Skin epidermis (tissue), 12 donors: ENCODE measurements at regions not wholly inside any gene's neighbourhood (a gene's known extent, or its start where the extent isn't known, plus 50 kb on each side); places are given as distances from the start of the nearest gene placed in this dataset.

ENCODE experiments used
- H3K27ac ChIP-seq, 21 experiments: fragments of 200-600 bp; sonication (generic) in 11 of 21; one replicate each; pipeline ENCODE4 v1.5.0; 2020; ENCODE audit warnings: mild to moderate bottlenecking in 3 of 21, inconsistent platforms in 2 of 21, moderate library complexity in 2 of 21
- H3K4me3 ChIP-seq, 7 experiments: fragments of 200-600 bp; sonication (generic) in 2 of 7; one replicate each; pipeline ENCODE4 v1.5.0; 2020; ENCODE audit warnings: inconsistent platforms in 2 of 7, mild to moderate bottlenecking in 2 of 7, moderate library complexity in 1 of 7

GRCh38 chrX:42627891-42628290 is 150.1 kb downstream of the PPP1R2C start:
- H3K4me3 ChIP-seq = no peak overlapping the region
- H3K27ac ChIP-seq = no peak overlapping the region

GRCh38 chrX:42624524-42624923 is 153.4 kb downstream of the PPP1R2C start:
- no peak overlapping the region for H3K27ac ChIP-seq
- H3K4me3 ChIP-seq = no peak overlapping the region

GRCh38 chrX:42619068-42619467 is 158.9 kb downstream of the PPP1R2C start:
- no peak overlapping the region for H3K4me3 ChIP-seq
- H3K27ac ChIP-seq = no peak overlapping the region

- no peak overlapping the region for H3K4me3 ChIP-seq
- H3K27ac ChIP-seq = no peak overlapping the region
Measured at GRCh38 chrX:42616981-42617380, 161.0 kb downstream of the PPP1R2C start.

GRCh38 chrX:42615161-42615563 is 162.8 kb downstream of the PPP1R2C start:
- no peak overlapping the region for H3K4me3 ChIP-seq
- no peak overlapping the region for H3K27ac ChIP-seq

- no peak overlapping the region for H3K27ac ChIP-seq
Measured at GRCh38 chrX:42606591-42606990, 171.4 kb downstream of the PPP1R2C start.

GRCh38 chrX:42604302-42604701 is 173.7 kb downstream of the PPP1R2C start:
- Histone ChIP-seq H3K4me3 (no peak overlapping the region), H3K27ac (no peak overlapping the region)

More at GRCh38 chrX:42606591-42606990, 171.4 kb downstream of the PPP1R2C start:
- H3K4me3 ChIP-seq = no peak overlapping the region

- Histone ChIP-seq H3K4me3 (no peak overlapping the region), H3K27ac (no peak overlapping the region)
Measured at GRCh38 chrX:42603016-42603415, 174.9 kb downstream of the PPP1R2C start.

GRCh38 chrX:42602566-42602965 is 175.4 kb downstream of the PPP1R2C start:
- Histone ChIP-seq H3K27ac (no peak overlapping the region), H3K4me3 (no peak overlapping the region)

GRCh38 chrX:42602136-42602535 is 175.8 kb downstream of the PPP1R2C start:
- no peak overlapping the region for H3K27ac ChIP-seq
- H3K4me3 ChIP-seq = no peak overlapping the region

- Histone ChIP-seq H3K4me3 (no peak overlapping the region), H3K27ac (no peak overlapping the region)
Measured at GRCh38 chrX:42597481-42597880, 180.5 kb downstream of the PPP1R2C start.

GRCh38 chrX:42585842-42586621 is 191.9 kb downstream of the PPP1R2C start:
- H3K4me3 ChIP-seq = no peak overlapping the region
- no peak overlapping the region for H3K27ac ChIP-seq

- no peak overlapping the region for H3K27ac ChIP-seq
- no peak overlapping the region for H3K4me3 ChIP-seq
Measured at GRCh38 chrX:42577936-42578470, 200.0 kb downstream of the PPP1R2C start.

- Histone ChIP-seq H3K4me3 (no peak overlapping the region), H3K27ac (no peak overlapping the region)
Measured at GRCh38 chrX:42567268-42567667, 210.7 kb downstream of the PPP1R2C start.

- Histone ChIP-seq H3K4me3 (no peak overlapping the region), H3K27ac (no peak overlapping the region)
Measured at GRCh38 chrX:42565739-42566138, 212.2 kb downstream of the PPP1R2C start.

- Histone ChIP-seq H3K27ac (no peak overlapping the region), H3K4me3 (no peak overlapping the region)
Measured at GRCh38 chrX:42546800-42547199, 231.2 kb downstream of the PPP1R2C start.

- Histone ChIP-seq H3K4me3 (no peak overlapping the region), H3K27ac (no peak overlapping the region)
Measured at GRCh38 chrX:42544883-42545282, 233.1 kb downstream of the PPP1R2C start.

- no peak overlapping the region for H3K27ac ChIP-seq
- H3K4me3 ChIP-seq = no peak overlapping the region
Measured at GRCh38 chrX:42541554-42541953, 236.4 kb downstream of the PPP1R2C start.

- Histone ChIP-seq H3K27ac (no peak overlapping the region), H3K4me3 (no peak overlapping the region)
Measured at GRCh38 chrX:42540146-42540545, 237.8 kb downstream of the PPP1R2C start.

- H3K4me3 ChIP-seq = no peak overlapping the region
Measured at GRCh38 chrX:42538405-42538804, 239.6 kb downstream of the PPP1R2C start.

GRCh38 chrX:42536286-42536685 is 241.7 kb downstream of the PPP1R2C start:
- no peak overlapping the region for H3K4me3 ChIP-seq
- H3K27ac ChIP-seq = no peak overlapping the region

More at GRCh38 chrX:42538405-42538804, 239.6 kb downstream of the PPP1R2C start:
- no peak overlapping the region for H3K27ac ChIP-seq

- no peak overlapping the region for H3K4me3 ChIP-seq
Measured at GRCh38 chrX:42535233-42535632, 242.7 kb downstream of the PPP1R2C start.

More at GRCh38 chrX:42535233-42535632, 242.7 kb downstream of the PPP1R2C start:
- no peak overlapping the region for H3K27ac ChIP-seq
